MM.1S (cell line): ENCODE measurements at regions not wholly inside any gene's neighbourhood (a gene's known extent, or its start where the extent isn't known, plus 50 kb on each side); places are given as distances from the start of the nearest gene placed in this dataset.

Experiments
- DNase-seq: peaks from one replicate; pipeline ENCODE4 v3.0.0-alpha.2; 2015
- H2AFZ ChIP-seq: fragments of 300-600 bp; sonication (generic); 2 replicates; pipeline ENCODE4 v1.6.0; 2016; ENCODE audit warnings: antibody characterized with exemption, low read length
- H3F3A ChIP-seq: fragments of 300-600 bp; sonication (generic); 2 replicates; pipeline ENCODE4 v1.6.1; 2016; ENCODE audit warnings: mild to moderate bottlenecking, antibody characterized with exemption, low read length, moderate library complexity, mixed read lengths; ENCODE audit not compliant: insufficient read depth
- H3K27ac ChIP-seq: fragments of 300-600 bp; sonication (generic); 2 replicates; pipeline ENCODE4 v1.5.1; 2016; ENCODE audit warnings: mild to moderate bottlenecking, low read length
- H3K27me3 ChIP-seq: fragments of 300-600 bp; sonication (generic); replicated peaks from 2 replicates; pipeline ENCODE4 v1.6.0; 2016; ENCODE audit warnings: low read length; ENCODE audit not compliant: insufficient read depth
- H3K36me3 ChIP-seq: fragments of 300-600 bp; sonication (generic); replicated peaks from 2 replicates; pipeline ENCODE4 v1.6.1; 2016; ENCODE audit warnings: mild to moderate bottlenecking, low read length, mixed read lengths; ENCODE audit not compliant: insufficient read depth
- H3K4me1 ChIP-seq: fragments of 300-600 bp; sonication (generic); 2 replicates; pipeline ENCODE4 v1.6.1; 2016; ENCODE audit warnings: low read length, mixed read lengths
- H3K4me2 ChIP-seq: fragments of 300-600 bp; sonication (generic); 2 replicates; pipeline ENCODE4 v1.6.0; 2016; ENCODE audit warnings: low read depth, low read length
- H3K4me3 ChIP-seq: fragments of 300-600 bp; sonication (generic); 2 replicates; pipeline ENCODE4 v1.5.1; 2016; ENCODE audit warnings: low read length, mixed read lengths
- H3K79me2 ChIP-seq: fragments of 300-600 bp; sonication (generic); 2 replicates; pipeline ENCODE4 v1.6.1; 2016; ENCODE audit warnings: mixed run types, low read length, mixed read lengths
- H3K9ac ChIP-seq: fragments of 300-600 bp; sonication (generic); 2 replicates; pipeline ENCODE4 v1.6.1; 2016; ENCODE audit warnings: low read length, mixed read lengths
- H3K9me2 ChIP-seq: fragments of 300-600 bp; sonication (generic); replicated peaks from 2 replicates; pipeline ENCODE4 v1.6.1; 2016; ENCODE audit warnings: mild to moderate bottlenecking, low read length, mixed read lengths; ENCODE audit not compliant: insufficient read depth
- H3K9me3 ChIP-seq: fragments of 300-600 bp; sonication (generic); replicated peaks from 2 replicates; pipeline ENCODE4 v1.6.1; 2016; ENCODE audit warnings: mild to moderate bottlenecking, low read length, mixed read lengths; ENCODE audit not compliant: insufficient read depth
- H4K20me1 ChIP-seq: fragments of 300-600 bp; sonication (generic); 2 replicates; pipeline ENCODE4 v1.6.1; 2016; ENCODE audit warnings: mild to moderate bottlenecking, low read length, moderate library complexity, mixed read lengths; ENCODE audit not compliant: insufficient read depth
- CTCF ChIP-seq: fragments of 300-600 bp; sonication (generic); IDR thresholded peaks from 2 replicates; pipeline ENCODE4 v1.5.1; 2016; ENCODE audit warnings: antibody characterized with exemption, low read length, mixed read lengths
- EZH2 ChIP-seq: fragments of 300-600 bp; sonication (generic); optimal IDR thresholded peaks from 2 replicates; pipeline ENCODE3; 2017; ENCODE audit warnings: low read depth, mild to moderate bottlenecking, antibody characterized with exemption, low read length, mixed read lengths
- EZH2phosphoT487 ChIP-seq: fragments of 300-600 bp; sonication (generic); IDR thresholded peaks from 2 replicates; pipeline ENCODE4 v1.6.1; 2018; ENCODE audit warnings: antibody characterized with exemption, low read length

GRCh38 chr21:27528697-27529096 lies 561.8 kb upstream of the ADAMTS5 start:
- H3K9me3 ChIP-seq: no peaks in the 10 kb centered on the region
- H3K9me2 ChIP-seq: no peaks in the 10 kb centered on the region
- no peak overlapping the region for H3K9ac ChIP-seq
- no peaks in the 10 kb centered on the region for H3K79me2 ChIP-seq
- H3F3A ChIP-seq: no peaks in the 10 kb centered on the region
- no peak overlapping the region for H3K27ac ChIP-seq
- no peak for DNase-seq
- no peak for TF ChIP-seq EZH2phosphoT487
- TF ChIP-seq EZH2: no peak
- no peak for TF ChIP-seq CTCF
- H3K36me3 ChIP-seq: no peaks in the 10 kb centered on the region
- H2AFZ ChIP-seq: no peak overlapping the region
- no peak overlapping the region for H3K4me2 ChIP-seq
- H3K27me3 ChIP-seq: no peaks in the 10 kb centered on the region
- no peaks in the 10 kb centered on the region for H4K20me1 ChIP-seq
- H3K4me3 ChIP-seq: no peak overlapping the region
- no peaks in the 10 kb centered on the region for H3K4me1 ChIP-seq

GRCh38 chr21:27526451-27526850 lies 559.6 kb upstream of the ADAMTS5 start:
- Histone ChIP-seq H3K9me2 (no peaks in the 10 kb centered on the region), H2AFZ (no peak overlapping the region), H4K20me1 (no peaks in the 10 kb centered on the region), H3K27me3 (no peaks in the 10 kb centered on the region), H3K4me3 (no peak overlapping the region), H3K36me3 (no peaks in the 10 kb centered on the region), H3F3A (no peaks in the 10 kb centered on the region), H3K79me2 (no peaks in the 10 kb centered on the region), H3K4me2 (no peak overlapping the region), H3K27ac (no peak overlapping the region), H3K9ac (no peak overlapping the region), H3K4me1 (no peaks in the 10 kb centered on the region), H3K9me3 (no peaks in the 10 kb centered on the region)
- DNase-seq: no peak
- TF ChIP-seq EZH2phosphoT487 (no peak), EZH2 (no peak), CTCF (no peak)

DNA sequence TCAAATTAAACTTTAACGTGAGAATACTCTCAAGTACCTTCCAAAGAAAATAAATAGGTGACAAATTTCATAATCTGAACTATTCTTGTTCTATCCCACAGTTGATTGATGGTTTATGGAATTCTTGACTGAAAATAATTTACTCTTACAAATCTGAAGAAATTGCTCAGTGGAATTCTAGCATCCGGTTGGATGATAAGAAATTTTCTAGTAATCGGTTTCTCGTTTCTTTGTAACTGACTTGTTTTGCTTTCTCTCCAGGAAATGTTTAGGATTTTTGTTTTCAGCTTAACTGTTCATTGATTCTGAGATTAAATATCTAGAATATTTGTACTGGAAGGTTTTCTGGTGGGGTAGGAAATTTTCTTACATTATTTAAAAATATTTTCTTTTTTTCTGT lies 558.9 kb upstream of the ADAMTS5 start:
- Histone ChIP-seq H3K9me3 (no peaks in the 10 kb centered on the region), H3K4me2 (no peak overlapping the region), H3K36me3 (no peaks in the 10 kb centered on the region), H2AFZ (no peak overlapping the region), H4K20me1 (no peaks in the 10 kb centered on the region), H3K9ac (no peak overlapping the region), H3K9me2 (no peaks in the 10 kb centered on the region), H3K4me1 (no peaks in the 10 kb centered on the region), H3K27ac (no peak overlapping the region), H3F3A (no peaks in the 10 kb centered on the region), H3K27me3 (no peaks in the 10 kb centered on the region), H3K4me3 (no peak overlapping the region), H3K79me2 (no peaks in the 10 kb centered on the region)
- no peak for DNase-seq
- TF ChIP-seq EZH2 (no peak), EZH2phosphoT487 (no peak), CTCF (no peak)

GRCh38 chr21:27519361-27519760 lies 552.5 kb upstream of the ADAMTS5 start:
- H3F3A ChIP-seq: no peaks in the 10 kb centered on the region
- DNase-seq: no peak
- H2AFZ ChIP-seq: no peak overlapping the region

More at GRCh38 chr21:27519361-27519760, 552.5 kb upstream of the ADAMTS5 start:
- Histone ChIP-seq H3K4me2 (no peak overlapping the region), H3K27me3 (no peaks in the 10 kb centered on the region), H3K4me3 (no peak overlapping the region), H3K9me3 (no peaks in the 10 kb centered on the region), H3K9me2 (no peaks in the 10 kb centered on the region), H3K27ac (no peak overlapping the region), H3K4me1 (no peaks in the 10 kb centered on the region), H3K36me3 (no peaks in the 10 kb centered on the region), H3K79me2 (no peaks in the 10 kb centered on the region), H3K9ac (no peak overlapping the region), H4K20me1 (no peaks in the 10 kb centered on the region)
- TF ChIP-seq CTCF (no peak), EZH2 (no peak), EZH2phosphoT487 (no peak)
